ES-I3 (cell line): ENCODE measurements at regions not wholly inside any gene's neighbourhood (a gene's known extent, or its start where the extent isn't known, plus 50 kb on each side); places are given as distances from the start of the nearest gene placed in this dataset.

ENCODE experiments used
- H3K36me3 ChIP-seq: 2 replicates; pipeline ENCODE4 v1.6.1; 2013; ENCODE audit warnings: mild to moderate bottlenecking, low read length, control low read depth, moderate library complexity; ENCODE audit not compliant: insufficient read depth
- H3K4me1 ChIP-seq: 2 replicates; pipeline ENCODE4 v1.6.1; 2013; ENCODE audit warnings: mild to moderate bottlenecking, control low read depth, low read length; ENCODE audit not compliant: insufficient read depth
- H3K9ac ChIP-seq: 2 replicates; pipeline ENCODE4 v1.6.1; 2013; ENCODE audit warnings: low read depth, mild to moderate bottlenecking, low read length, moderate library complexity
- H3K9me3 ChIP-seq: 2 replicates; pipeline ENCODE4 v1.6.1; 2013; ENCODE audit warnings: mild to moderate bottlenecking, low read length, moderate library complexity; ENCODE audit not compliant: control insufficient read depth, insufficient read depth

GRCh38 chr11:32311346-32312065 lies 123.8 kb downstream of the WT1 start:
- Histone ChIP-seq H3K9ac (no peak overlapping the region), H3K9me3 (no peaks in the 10 kb centered on the region), H3K4me1 (peaks cover 6% of the 10 kb centered on the region), H3K36me3 (no peaks in the 10 kb centered on the region)

DNA sequence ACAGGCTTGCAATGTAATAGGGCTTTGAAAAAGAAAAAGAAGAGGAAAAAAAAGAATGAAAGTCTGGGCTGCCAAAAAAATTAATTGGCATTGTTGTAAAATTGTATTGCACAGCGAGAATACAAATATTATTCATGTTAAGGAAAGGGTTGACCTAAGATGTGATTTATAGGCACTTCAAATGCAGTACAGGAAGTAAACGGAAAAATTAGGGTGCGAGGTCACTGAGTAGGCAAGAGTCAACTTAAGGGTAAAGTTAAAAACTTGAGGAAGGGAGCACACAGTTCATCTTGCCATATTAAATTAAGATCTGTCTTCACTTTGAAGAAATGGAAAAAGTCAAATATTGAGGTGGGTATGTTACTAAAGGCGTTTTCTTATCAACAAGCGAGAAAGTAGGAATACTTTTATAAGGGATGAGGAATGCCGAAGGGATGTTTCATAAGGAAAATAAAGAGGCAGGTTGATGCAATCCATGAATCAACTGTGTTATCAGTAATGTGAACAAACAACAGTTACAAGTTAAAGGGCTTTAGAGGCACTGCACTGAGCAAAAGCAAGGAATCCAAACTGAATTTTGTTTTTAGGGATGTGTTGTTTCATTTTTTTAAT lies 123.0 kb downstream of the WT1 start:
- Histone ChIP-seq H3K4me1 (peaks cover 6% of the 10 kb centered on the region), H3K36me3 (no peaks in the 10 kb centered on the region), H3K9ac (no peak overlapping the region), H3K9me3 (no peaks in the 10 kb centered on the region)

DNA sequence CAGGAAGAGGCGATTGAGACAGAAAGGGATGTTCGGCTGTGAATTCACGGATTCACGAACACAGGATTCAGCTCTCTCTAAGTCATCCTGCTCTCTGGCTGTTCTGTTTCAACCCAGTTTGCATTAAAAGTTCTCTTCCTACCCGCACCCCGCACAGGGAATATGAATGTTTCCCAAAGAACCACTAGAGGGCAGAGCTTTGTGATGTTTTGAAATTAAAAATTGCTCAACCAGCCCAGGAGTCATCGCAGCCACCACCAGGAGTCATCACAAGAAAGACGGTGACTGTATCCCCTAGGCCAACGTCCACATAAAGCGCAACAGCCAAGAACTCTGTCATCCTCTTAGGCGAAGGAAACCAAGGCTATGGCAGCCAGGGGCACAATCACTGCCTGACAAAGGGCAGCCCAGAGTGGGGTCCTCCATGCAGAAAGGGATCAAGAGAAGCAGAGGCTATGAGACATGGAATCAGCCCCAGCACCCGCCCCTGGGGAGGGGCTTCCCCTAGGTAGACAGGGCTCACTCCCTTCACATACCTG lies 122.4 kb downstream of the WT1 start:
- no peak overlapping the region; the same call in 1 of the 2 replicates for H3K9ac ChIP-seq
- H3K9me3 ChIP-seq: no peaks in the 10 kb centered on the region
- H3K4me1 ChIP-seq: peaks cover 6% of the 10 kb centered on the region
- H3K36me3 ChIP-seq: no peaks in the 10 kb centered on the region

DNA sequence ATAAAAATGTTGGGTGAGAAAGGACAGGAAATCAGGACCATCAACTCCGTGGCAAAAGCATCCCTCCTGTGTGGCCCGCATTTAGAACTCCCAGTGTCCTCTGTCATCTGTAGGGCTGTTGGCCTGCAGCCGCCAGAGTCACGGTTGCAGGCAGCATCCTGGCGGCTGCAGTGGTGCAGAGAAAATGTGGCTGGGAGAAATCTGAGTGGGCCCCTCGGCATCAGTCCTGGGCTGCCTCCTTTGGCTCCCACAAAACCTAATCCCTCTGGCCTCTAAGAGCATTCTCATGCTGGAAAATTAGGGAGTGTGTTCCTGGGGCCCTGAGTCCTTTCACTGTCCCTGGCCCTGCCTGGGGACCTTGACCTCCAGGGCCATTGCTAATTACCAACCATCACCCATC lies 121.9 kb downstream of the WT1 start:
- Histone ChIP-seq H3K36me3 (no peaks in the 10 kb centered on the region), H3K9ac (no peak overlapping the region; the same call in 1 of the 2 replicates), H3K4me1 (peaks cover 6% of the 10 kb centered on the region), H3K9me3 (no peaks in the 10 kb centered on the region)

DNA sequence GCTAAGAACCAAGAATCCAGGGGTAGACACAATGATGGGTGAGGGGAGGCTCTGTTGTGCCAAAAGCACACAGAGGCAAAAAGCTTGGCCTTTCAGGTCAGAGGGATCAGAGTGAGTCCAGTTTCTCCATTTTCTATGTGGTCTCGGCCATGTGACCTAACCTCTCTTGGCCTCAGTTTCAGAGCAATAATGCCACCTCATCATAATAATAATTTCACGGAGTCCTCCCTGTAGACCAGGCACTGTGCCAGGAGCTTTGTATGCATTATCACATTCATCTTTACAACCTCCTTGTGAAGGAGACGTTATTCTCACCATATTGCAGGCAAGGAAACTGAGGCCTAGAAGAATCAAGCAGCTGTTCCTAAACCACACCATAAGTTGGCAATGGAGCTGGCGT lies 120.2 kb downstream of the WT1 start:
- Histone ChIP-seq H3K9ac (no peak overlapping the region), H3K9me3 (no peaks in the 10 kb centered on the region), H3K4me1 (peaks cover 6% of the 10 kb centered on the region), H3K36me3 (no peaks in the 10 kb centered on the region)

- no peaks in the 10 kb centered on the region for H3K36me3 ChIP-seq
- H3K9ac ChIP-seq: no peak overlapping the region
- H3K4me1 ChIP-seq: peaks cover 6% of the 10 kb centered on the region
- no peaks in the 10 kb centered on the region for H3K9me3 ChIP-seq
Measured at GRCh38 chr11:32316232-32316631, 119.1 kb downstream of the WT1 start.

DNA sequence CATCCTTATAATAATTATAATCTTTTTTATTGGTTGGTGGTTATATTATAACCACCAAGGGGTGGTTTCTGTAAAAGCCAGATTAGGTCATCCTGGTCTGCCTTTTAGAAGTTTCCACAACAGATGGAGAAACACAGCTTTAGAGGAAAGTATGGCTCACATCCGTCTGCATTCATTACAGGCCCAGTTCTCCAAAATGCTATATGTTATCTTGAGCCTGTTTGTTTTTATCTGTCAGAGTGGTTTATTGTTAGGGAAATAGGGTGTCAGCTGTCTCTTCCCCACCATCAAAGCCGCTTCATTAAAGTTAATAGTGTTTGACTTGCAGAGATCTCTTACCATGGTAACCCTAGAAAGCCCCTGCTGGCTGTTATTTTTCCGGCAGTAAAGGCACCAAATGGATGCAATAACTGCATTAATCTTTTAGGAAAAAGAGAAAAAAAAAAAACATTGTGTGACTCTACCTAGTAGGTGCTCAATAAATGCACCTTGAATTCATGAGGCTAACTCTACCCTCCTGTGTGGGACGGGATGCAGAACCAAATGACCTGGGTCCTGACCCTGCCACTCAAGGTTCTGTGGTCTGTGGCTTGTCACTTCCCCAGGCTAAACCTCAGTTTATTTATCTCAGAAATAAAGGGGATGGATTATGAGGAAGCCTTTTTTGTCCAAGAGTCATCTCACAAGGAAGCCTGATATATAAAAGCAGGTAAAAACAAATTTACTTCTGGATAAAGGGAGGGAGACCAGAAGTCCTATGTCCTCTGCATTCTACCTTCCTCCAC lies 118.3 kb downstream of the WT1 start:
- no peaks in the 10 kb centered on the region for H3K36me3 ChIP-seq

DNA sequence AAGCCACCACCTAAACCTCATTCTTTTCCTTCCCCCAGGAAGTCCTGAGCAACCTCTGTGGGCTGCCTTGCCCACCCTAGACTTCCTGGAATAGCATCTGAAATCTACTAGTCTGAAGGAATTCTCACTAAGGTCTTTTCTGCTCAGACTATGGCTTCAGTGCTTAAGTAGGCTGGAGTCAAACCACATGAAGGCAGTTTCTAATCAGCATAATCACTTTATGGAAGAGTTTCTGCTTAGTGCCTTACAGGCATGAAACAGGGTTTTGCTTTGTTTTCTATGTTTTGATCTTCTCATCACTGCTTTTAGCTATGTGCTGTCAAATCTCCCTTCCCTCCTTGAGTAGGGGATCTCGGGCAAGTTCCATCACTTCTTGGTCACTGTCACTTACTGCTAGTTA lies 117.7 kb downstream of the WT1 start:
- no peak overlapping the region for H3K9ac ChIP-seq
- peaks cover under 1% of the 10 kb centered on the region for H3K4me1 ChIP-seq
- no peaks in the 10 kb centered on the region for H3K9me3 ChIP-seq
- H3K36me3 ChIP-seq: no peaks in the 10 kb centered on the region

More for the DNA sequence above, 118.3 kb downstream of the WT1 start:
- Histone ChIP-seq H3K9ac (no peak overlapping the region), H3K9me3 (no peaks in the 10 kb centered on the region), H3K4me1 (peaks cover 6% of the 10 kb centered on the region)

DNA sequence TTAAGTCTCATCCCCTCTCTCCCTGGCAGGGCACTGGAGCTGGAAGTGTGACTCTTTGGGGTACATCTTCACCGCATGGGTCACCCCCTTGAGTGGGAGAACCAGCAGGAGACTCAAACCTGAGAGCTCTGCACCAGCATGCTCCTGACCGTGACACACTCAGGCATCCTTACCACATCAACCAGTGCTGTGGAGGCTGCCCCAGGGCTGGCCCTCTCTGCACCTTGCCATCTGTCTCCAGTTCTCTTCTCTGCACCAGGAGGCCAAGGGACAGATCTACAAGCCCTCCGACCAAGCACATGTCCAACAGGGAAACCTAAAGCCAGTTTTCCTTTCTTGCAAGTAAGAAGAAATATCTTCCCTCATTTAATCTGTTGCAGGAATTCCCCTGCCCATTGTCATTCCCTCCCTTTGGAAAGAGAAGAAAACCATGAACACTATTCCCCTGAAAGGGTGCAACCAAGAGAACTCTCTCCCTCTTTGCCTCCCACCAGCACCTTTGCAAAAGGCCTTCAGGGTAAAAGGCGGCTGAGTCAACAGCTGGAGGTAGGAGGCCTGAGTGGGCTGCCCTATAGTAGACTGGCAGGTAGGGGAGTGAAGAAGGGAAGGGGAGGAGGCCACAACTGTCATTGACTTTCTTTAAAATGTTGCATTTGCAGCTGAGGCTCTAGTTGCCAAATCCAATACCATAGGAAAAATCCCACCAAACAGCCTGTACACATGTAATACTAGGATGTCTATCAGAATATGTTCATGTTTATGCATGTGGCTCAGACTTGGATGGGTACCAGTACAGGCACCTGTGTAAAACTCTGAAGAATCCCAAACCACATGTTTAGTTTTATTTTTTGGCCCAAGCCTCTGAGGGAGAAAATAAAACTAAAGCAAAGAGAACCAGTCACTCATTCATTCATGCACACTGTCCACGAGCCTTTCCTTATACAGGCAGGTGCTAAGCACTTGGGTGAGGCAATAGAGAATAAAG lies 117.0 kb downstream of the WT1 start:
- H3K9me3 ChIP-seq: no peaks in the 10 kb centered on the region
- H3K36me3 ChIP-seq: no peaks in the 10 kb centered on the region
- H3K9ac ChIP-seq: no peak overlapping the region

GRCh38 chr11:32323814-32324130 lies 111.6 kb downstream of the WT1 start:
- Histone ChIP-seq H3K9ac (no peak overlapping the region), H3K9me3 (no peaks in the 10 kb centered on the region), H3K4me1 (no peaks in the 10 kb centered on the region), H3K36me3 (no peaks in the 10 kb centered on the region)

More for the DNA sequence above, 117.0 kb downstream of the WT1 start:
- no peaks in the 10 kb centered on the region; the same call in 1 of the 2 replicates for H3K4me1 ChIP-seq

- Histone ChIP-seq H3K36me3 (no peaks in the 10 kb centered on the region), H3K9me3 (no peaks in the 10 kb centered on the region), H3K9ac (no peak overlapping the region), H3K4me1 (no peaks in the 10 kb centered on the region)
Measured at GRCh38 chr11:32325187-32325586, 110.2 kb downstream of the WT1 start.

GRCh38 chr11:32325725-32326124 lies 109.6 kb downstream of the WT1 start:
- H3K36me3 ChIP-seq: no peaks in the 10 kb centered on the region
- no peak overlapping the region for H3K9ac ChIP-seq
- H3K9me3 ChIP-seq: no peaks in the 10 kb centered on the region
- no peaks in the 10 kb centered on the region for H3K4me1 ChIP-seq

GRCh38 chr11:32326522-32326921 lies 108.8 kb downstream of the WT1 start:
- Histone ChIP-seq H3K9ac (no peak overlapping the region), H3K4me1 (no peaks in the 10 kb centered on the region), H3K9me3 (no peaks in the 10 kb centered on the region), H3K36me3 (no peaks in the 10 kb centered on the region)

DNA sequence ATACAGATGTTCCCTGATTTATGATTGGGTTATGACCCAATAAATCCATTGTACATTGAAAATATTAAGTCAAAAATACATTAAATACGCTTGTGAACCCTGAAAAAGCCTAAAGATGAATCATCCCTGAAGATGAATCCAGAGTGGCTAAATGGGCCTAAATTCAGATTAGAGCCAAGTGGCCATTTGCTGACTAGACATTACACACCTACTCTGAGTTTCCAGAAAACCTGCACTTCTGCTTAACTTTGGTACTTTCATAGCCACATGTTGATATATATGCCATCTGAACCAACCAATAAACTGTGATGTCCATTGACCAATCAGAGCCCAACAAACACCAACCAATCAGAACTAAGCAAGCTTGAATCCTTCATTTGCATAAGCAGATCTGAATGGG lies 106.9 kb downstream of the WT1 start:
- H3K36me3 ChIP-seq: no peaks in the 10 kb centered on the region
- no peaks in the 10 kb centered on the region for H3K9me3 ChIP-seq
- H3K9ac ChIP-seq: no peak overlapping the region
- no peaks in the 10 kb centered on the region for H3K4me1 ChIP-seq
